ENCODE measurements at regions not wholly inside any gene's neighbourhood (a gene's known extent, or its start where the extent isn't known, plus 50 kb on each side); places are given as distances from the start of the nearest gene placed in this dataset.

DNA sequence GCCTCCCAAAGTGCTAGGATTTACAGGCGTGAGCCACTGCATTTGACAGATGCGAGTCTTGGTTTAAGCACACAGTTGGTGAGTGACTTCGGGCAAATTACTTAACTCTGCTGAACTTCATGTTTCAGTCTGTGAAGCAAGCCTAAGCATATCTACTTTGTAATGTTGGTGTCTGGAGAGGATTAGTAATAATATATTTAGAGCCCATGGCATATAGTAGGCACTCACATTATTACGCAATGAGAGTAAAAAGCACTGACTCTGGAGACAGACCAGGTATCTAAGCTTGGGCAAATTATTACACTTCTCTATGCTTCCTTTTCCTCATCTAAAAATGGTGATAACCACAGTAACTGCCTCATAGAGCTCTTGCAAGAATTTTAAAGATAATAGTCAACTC, 208.7 kb upstream of the P2RY1 start:
- no peak overlapping the region for H2AFZ ChIP-seq
- H3K36me3 ChIP-seq (replicated peaks; ENCODE audit: insufficient read depth, low read depth) = no peaks in the 10 kb centered on the region
- no peak overlapping the region for H3K4me3 ChIP-seq
- H3K4me1 ChIP-seq (ENCODE audit: insufficient read depth) = peaks cover 7% of the 10 kb centered on the region
- DNase-seq (ENCODE audit: low spot score) = no peak
- no peak overlapping the region for H3K4me2 ChIP-seq
- no peaks in the 10 kb centered on the region for H3K9me2 ChIP-seq (replicated peaks; ENCODE audit: insufficient read depth)
- TF ChIP-seq, protein P1, sequence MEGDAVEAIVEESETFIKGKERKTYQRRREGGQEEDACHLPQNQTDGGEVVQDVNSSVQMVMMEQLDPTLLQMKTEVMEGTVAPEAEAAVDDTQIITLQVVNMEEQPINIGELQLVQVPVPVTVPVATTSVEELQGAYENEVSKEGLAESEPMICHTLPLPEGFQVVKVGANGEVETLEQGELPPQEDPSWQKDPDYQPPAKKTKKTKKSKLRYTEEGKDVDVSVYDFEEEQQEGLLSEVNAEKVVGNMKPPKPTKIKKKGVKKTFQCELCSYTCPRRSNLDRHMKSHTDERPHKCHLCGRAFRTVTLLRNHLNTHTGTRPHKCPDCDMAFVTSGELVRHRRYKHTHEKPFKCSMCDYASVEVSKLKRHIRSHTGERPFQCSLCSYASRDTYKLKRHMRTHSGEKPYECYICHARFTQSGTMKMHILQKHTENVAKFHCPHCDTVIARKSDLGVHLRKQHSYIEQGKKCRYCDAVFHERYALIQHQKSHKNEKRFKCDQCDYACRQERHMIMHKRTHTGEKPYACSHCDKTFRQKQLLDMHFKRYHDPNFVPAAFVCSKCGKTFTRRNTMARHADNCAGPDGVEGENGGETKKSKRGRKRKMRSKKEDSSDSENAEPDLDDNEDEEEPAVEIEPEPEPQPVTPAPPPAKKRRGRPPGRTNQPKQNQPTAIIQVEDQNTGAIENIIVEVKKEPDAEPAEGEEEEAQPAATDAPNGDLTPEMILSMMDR (IDR thresholded peaks at IDR 0.05; ENCODE audit: poor library complexity) = no peak
- TF ChIP-seq EZH2 (IDR thresholded peaks at IDR 0.05; ENCODE audit: borderline replicate concordance) (no peak), EZH2phosphoT487 (IDR thresholded peaks at IDR 0.05; ENCODE audit: low read depth, severe bottlenecking, unreplicated experiment) (no peak)
- 86% methylated on average over 4 of the region's 4 CpGs for WGBS (ENCODE audit: low lambda C conversion rate, missing lambda C conversion rate)
- no peaks in the 10 kb centered on the region for H4K20me1 ChIP-seq (ENCODE audit: insufficient read depth, poor library complexity, severe bottlenecking)
- no peak overlapping the region for H3K27ac ChIP-seq
- H3K79me2 ChIP-seq = no peaks in the 10 kb centered on the region
- no peaks in the 10 kb centered on the region for H3K27me3 ChIP-seq
- H3K9me3 ChIP-seq (ENCODE audit: low read depth) = no peaks in the 10 kb centered on the region

DNA sequence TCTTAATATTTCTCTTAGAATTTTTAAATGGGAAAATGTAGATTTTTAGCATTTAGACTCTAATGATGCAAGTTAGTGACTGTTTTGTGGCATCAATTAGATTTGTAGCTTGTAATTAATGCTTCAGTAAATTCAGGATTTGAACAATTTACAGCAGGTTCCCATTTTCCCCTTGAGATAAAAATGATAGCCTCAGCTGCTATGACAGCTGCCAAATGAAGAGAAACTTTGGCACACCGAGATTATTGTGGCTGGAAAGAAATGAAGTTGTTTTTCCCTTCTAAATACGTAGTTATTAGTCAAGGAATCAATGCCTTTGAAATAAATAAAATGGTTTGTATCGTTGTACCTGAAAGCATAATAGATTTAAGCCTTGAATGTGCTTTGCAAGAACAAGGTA, 206.4 kb upstream of the P2RY1 start:
- TF ChIP-seq EZH2phosphoT487 (IDR thresholded peaks at IDR 0.05; ENCODE audit: low read depth, severe bottlenecking, unreplicated experiment) (no peak), EZH2 (IDR thresholded peaks at IDR 0.05; ENCODE audit: borderline replicate concordance) (no peak)
- TF ChIP-seq, protein P1 (IDR thresholded peaks at IDR 0.05; ENCODE audit: poor library complexity) = no peak
- H4K20me1 ChIP-seq (ENCODE audit: insufficient read depth, poor library complexity, severe bottlenecking) = no peaks in the 10 kb centered on the region

DNA sequence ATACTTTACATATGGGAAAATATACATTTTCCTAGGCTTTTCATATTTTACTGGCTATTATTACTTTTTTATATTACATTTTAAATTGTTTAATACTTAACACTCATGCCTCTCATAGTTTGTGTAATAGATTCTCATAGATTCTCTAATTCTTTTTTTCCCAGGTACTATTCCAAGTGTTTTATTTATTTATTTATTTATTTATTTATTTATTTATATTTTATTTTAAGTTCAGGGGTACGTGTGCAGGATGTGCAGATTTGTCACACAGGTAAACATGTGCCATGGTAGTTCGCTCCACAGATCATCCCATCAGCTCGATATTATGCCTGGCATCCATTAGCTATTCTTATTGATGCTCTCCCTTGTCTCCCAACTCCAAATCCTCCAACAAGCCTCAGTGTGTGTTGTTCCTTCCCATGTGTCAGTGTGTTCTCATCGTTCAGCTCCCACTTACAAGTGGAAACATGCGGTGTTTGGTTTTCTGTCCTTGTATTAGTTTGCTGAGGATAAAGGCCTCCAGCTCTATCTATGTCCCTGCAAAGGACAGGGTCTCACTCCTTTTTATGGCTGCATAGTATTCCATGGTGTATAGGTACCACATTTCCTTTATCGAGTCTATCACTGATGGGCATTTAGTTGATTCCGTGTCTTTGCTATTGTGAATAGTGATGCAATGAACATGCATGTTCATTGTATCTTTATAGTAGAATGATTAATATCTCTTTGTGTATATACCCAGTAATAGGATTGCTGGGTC, 205.4 kb upstream of the P2RY1 start:
- Histone ChIP-seq H3K9me2 (replicated peaks; ENCODE audit: insufficient read depth) (no peaks in the 10 kb centered on the region), H4K20me1 (ENCODE audit: insufficient read depth, poor library complexity, severe bottlenecking) (no peaks in the 10 kb centered on the region), H2AFZ (no peak overlapping the region), H3K27me3 (no peaks in the 10 kb centered on the region), H3K79me2 (no peaks in the 10 kb centered on the region), H3K27ac (no peak overlapping the region), H3K9me3 (ENCODE audit: low read depth) (no peaks in the 10 kb centered on the region), H3K36me3 (replicated peaks; ENCODE audit: insufficient read depth, low read depth) (no peaks in the 10 kb centered on the region), H3K4me2 (no peak overlapping the region), H3K4me3 (no peak overlapping the region), H3K4me1 (ENCODE audit: insufficient read depth) (no peaks in the 10 kb centered on the region)
- 96% methylated on average over 7 of the region's 7 CpGs for WGBS (ENCODE audit: low lambda C conversion rate, missing lambda C conversion rate)
- TF ChIP-seq EZH2phosphoT487 (IDR thresholded peaks at IDR 0.05; ENCODE audit: low read depth, severe bottlenecking, unreplicated experiment) (no peak), EZH2 (IDR thresholded peaks at IDR 0.05; ENCODE audit: borderline replicate concordance) (no peak)
- TF ChIP-seq, protein P1 (IDR thresholded peaks at IDR 0.05; ENCODE audit: poor library complexity) = no peak
- no peak for DNase-seq (ENCODE audit: low spot score)

More for the DNA sequence above, 206.4 kb upstream of the P2RY1 start:
- Histone ChIP-seq H3K9me2 (replicated peaks; ENCODE audit: insufficient read depth) (no peaks in the 10 kb centered on the region), H3K27me3 (no peaks in the 10 kb centered on the region), H3K27ac (no peak overlapping the region), H3K4me2 (no peak overlapping the region), H3K9me3 (ENCODE audit: low read depth) (no peaks in the 10 kb centered on the region), H3K36me3 (replicated peaks; ENCODE audit: insufficient read depth, low read depth) (no peaks in the 10 kb centered on the region), H3K4me3 (no peak overlapping the region), H3K79me2 (no peaks in the 10 kb centered on the region), H3K4me1 (ENCODE audit: insufficient read depth) (no peaks in the 10 kb centered on the region), H2AFZ (no peak overlapping the region)
- DNase-seq (ENCODE audit: low spot score) = no peak
- 87% methylated on average over 3 of the region's 3 CpGs for WGBS (ENCODE audit: low lambda C conversion rate, missing lambda C conversion rate)

All from hepatocyte (in vitro differentiated cells).